ENCODE measurements at regions not wholly inside any gene's neighbourhood (a gene's known extent, or its start where the extent isn't known, plus 50 kb on each side); places are given as distances from the start of the nearest gene placed in this dataset.

GRCh38 chr9:11915699-11916098 is 777.5 kb upstream of the TYRP1 start:
- no peak for TF ChIP-seq CTCF (conservative IDR thresholded peaks at IDR 0.05)
- no peak for TF ChIP-seq EZH2 (IDR thresholded peaks at IDR 0.05; ENCODE audit: low read depth)

All from PC-9 (cell line).